ENCODE measurements at regions not wholly inside any gene's neighbourhood (a gene's known extent, or its start where the extent isn't known, plus 50 kb on each side); places are given as distances from the start of the nearest gene placed in this dataset.
A peak's percentile ranks its signal among the peaks of the same experiment; 100 is the strongest.
"Not testable (repeated sequence)": the region's sequence is repeated elsewhere in the genome, so short reads cannot be mapped to it uniquely, and the experiment has no call there.

- no peak overlapping the region for H2AFZ ChIP-seq (ENCODE audit: low read depth)
- TF ChIP-seq, protein P1, sequence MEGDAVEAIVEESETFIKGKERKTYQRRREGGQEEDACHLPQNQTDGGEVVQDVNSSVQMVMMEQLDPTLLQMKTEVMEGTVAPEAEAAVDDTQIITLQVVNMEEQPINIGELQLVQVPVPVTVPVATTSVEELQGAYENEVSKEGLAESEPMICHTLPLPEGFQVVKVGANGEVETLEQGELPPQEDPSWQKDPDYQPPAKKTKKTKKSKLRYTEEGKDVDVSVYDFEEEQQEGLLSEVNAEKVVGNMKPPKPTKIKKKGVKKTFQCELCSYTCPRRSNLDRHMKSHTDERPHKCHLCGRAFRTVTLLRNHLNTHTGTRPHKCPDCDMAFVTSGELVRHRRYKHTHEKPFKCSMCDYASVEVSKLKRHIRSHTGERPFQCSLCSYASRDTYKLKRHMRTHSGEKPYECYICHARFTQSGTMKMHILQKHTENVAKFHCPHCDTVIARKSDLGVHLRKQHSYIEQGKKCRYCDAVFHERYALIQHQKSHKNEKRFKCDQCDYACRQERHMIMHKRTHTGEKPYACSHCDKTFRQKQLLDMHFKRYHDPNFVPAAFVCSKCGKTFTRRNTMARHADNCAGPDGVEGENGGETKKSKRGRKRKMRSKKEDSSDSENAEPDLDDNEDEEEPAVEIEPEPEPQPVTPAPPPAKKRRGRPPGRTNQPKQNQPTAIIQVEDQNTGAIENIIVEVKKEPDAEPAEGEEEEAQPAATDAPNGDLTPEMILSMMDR (conservative IDR thresholded peaks at IDR 0.05; ENCODE audit: low read depth, low read length) = no peak
- no peaks in the 10 kb centered on the region for H3K27me3 ChIP-seq (ENCODE audit: insufficient read depth, low read depth)
- H3K36me3 ChIP-seq (ENCODE audit: insufficient read depth) = no peaks in the 10 kb centered on the region
- H3K4me2 ChIP-seq = no peak overlapping the region
- no peak overlapping the region for H3K9ac ChIP-seq
- H3K27ac ChIP-seq = no peak overlapping the region
- H3K4me3 ChIP-seq (IDR thresholded peaks at IDR 0.05; ENCODE audit: insufficient read depth, low read depth, low read length) = no peak overlapping the region
- no peaks in the 10 kb centered on the region for H3K79me2 ChIP-seq (ENCODE audit: insufficient read depth, low read depth)
- no peaks in the 10 kb centered on the region for H3K4me1 ChIP-seq (ENCODE audit: low read depth, poor library complexity, severe bottlenecking)
- no peaks in the 10 kb centered on the region for H4K20me1 ChIP-seq (ENCODE audit: insufficient read depth)
Observed at GRCh38 chr3:90180543-90180942, 1073.1 kb downstream of the EPHA3 start.

GRCh38 chr3:90182291-90182976 is 1075.0 kb downstream of the EPHA3 start:
- H3K4me2 ChIP-seq; H4K20me1 ChIP-seq (ENCODE audit: insufficient read depth); H3K27ac ChIP-seq; H3K9ac ChIP-seq; H3K4me1 ChIP-seq (ENCODE audit: low read depth, poor library complexity, severe bottlenecking); H3K4me3 ChIP-seq (IDR thresholded peaks at IDR 0.05; ENCODE audit: insufficient read depth, low read depth, low read length); H3K79me2 ChIP-seq (ENCODE audit: insufficient read depth, low read depth); H3K27me3 ChIP-seq (ENCODE audit: insufficient read depth, low read depth); H3K36me3 ChIP-seq (ENCODE audit: insufficient read depth): not testable (repeated sequence)
- peak overlapping the region; percentile 34; the same call in 1 of the 2 replicates for H2AFZ ChIP-seq (ENCODE audit: low read depth)
- TF ChIP-seq, protein P1 (conservative IDR thresholded peaks at IDR 0.05; ENCODE audit: low read depth, low read length) = peak; percentile 50

DNA sequence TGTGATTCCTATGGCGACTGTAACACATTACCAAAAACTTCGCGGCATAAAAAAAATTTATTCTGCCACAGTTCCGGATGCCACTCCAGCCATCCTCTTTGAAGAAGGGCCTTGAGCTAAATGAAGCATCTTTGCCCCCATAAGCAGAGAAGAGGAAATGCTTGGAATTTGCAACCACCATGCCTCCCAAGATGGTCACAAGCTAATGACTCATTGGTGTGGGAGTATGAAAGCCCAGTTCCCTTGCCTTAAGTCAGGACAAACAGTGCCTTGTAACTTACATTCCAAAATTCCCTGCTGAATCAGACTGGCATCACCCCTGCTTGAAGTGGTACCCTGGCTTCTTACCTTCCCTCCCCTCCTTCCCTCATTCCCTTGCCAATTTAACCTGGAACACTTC is 1077.4 kb downstream of the EPHA3 start:
- Histone ChIP-seq H3K9ac (no peak overlapping the region), H3K79me2 (ENCODE audit: insufficient read depth, low read depth) (no peaks in the 10 kb centered on the region), H3K27ac (no peak overlapping the region), H3K4me1 (ENCODE audit: low read depth, poor library complexity, severe bottlenecking) (no peaks in the 10 kb centered on the region), H3K4me3 (IDR thresholded peaks at IDR 0.05; ENCODE audit: insufficient read depth, low read depth, low read length) (no peak overlapping the region), H2AFZ (ENCODE audit: low read depth) (no peak overlapping the region), H3K36me3 (ENCODE audit: insufficient read depth) (no peaks in the 10 kb centered on the region), H3K27me3 (ENCODE audit: insufficient read depth, low read depth) (no peaks in the 10 kb centered on the region), H4K20me1 (ENCODE audit: insufficient read depth) (no peaks in the 10 kb centered on the region), H3K4me2 (no peak overlapping the region)
- TF ChIP-seq, protein P1 (conservative IDR thresholded peaks at IDR 0.05; ENCODE audit: low read depth, low read length) = no peak

DNA sequence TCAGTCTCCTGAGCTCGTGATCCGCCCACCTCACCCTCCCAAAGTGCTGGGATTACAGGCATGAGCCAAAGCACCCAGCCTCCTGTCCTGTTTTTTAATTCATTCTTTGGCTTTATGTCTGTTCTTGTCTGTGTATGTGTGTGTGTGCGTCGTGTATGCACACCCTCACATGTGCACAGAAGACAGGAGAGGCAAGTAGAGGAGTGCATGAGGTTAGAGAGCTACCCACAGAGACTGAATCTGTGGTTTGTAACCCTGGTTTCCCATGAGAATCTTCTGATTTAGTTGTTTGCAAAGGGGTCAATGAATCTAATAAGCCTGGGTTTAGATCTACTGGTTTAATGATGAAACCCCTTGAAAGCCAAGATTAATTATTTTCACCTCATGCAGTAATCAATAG is 1090.0 kb downstream of the EPHA3 start:
- not testable (repeated sequence) for H3K4me3 ChIP-seq (IDR thresholded peaks at IDR 0.05; ENCODE audit: insufficient read depth, low read depth, low read length); H3K4me1 ChIP-seq (ENCODE audit: low read depth, poor library complexity, severe bottlenecking); H4K20me1 ChIP-seq (ENCODE audit: insufficient read depth); H3K79me2 ChIP-seq (ENCODE audit: insufficient read depth, low read depth); H3K36me3 ChIP-seq (ENCODE audit: insufficient read depth); H3K27ac ChIP-seq; H3K27me3 ChIP-seq (ENCODE audit: insufficient read depth, low read depth); H3K9ac ChIP-seq; H3K4me2 ChIP-seq; H2AFZ ChIP-seq (ENCODE audit: low read depth)

- H3K36me3 ChIP-seq (ENCODE audit: insufficient read depth); H3K27me3 ChIP-seq (ENCODE audit: insufficient read depth, low read depth); H3K79me2 ChIP-seq (ENCODE audit: insufficient read depth, low read depth); H4K20me1 ChIP-seq (ENCODE audit: insufficient read depth); H3K9ac ChIP-seq; H3K4me3 ChIP-seq (IDR thresholded peaks at IDR 0.05; ENCODE audit: insufficient read depth, low read depth, low read length); H2AFZ ChIP-seq (ENCODE audit: low read depth); H3K4me2 ChIP-seq; H3K27ac ChIP-seq: not testable (repeated sequence)
- H3K4me1 ChIP-seq (ENCODE audit: low read depth, poor library complexity, severe bottlenecking) = peaks cover 12% of the 10 kb centered on the region
Observed at GRCh38 chr3:90202931-90203330, 1095.5 kb downstream of the EPHA3 start.

- H3K36me3 ChIP-seq (ENCODE audit: insufficient read depth) = not testable (repeated sequence)
Observed at GRCh38 chr3:90206482-90206881, 1099.1 kb downstream of the EPHA3 start.

GRCh38 chr3:90207353-90208097 is 1100.1 kb downstream of the EPHA3 start:
- not testable (repeated sequence) for H3K4me3 ChIP-seq (IDR thresholded peaks at IDR 0.05; ENCODE audit: insufficient read depth, low read depth, low read length)

More at GRCh38 chr3:90206482-90206881, 1099.1 kb downstream of the EPHA3 start:
- not testable (repeated sequence) for H3K4me2 ChIP-seq; H3K4me3 ChIP-seq (IDR thresholded peaks at IDR 0.05; ENCODE audit: insufficient read depth, low read depth, low read length); H3K79me2 ChIP-seq (ENCODE audit: insufficient read depth, low read depth); H3K27me3 ChIP-seq (ENCODE audit: insufficient read depth, low read depth); H4K20me1 ChIP-seq (ENCODE audit: insufficient read depth); H3K27ac ChIP-seq; H2AFZ ChIP-seq (ENCODE audit: low read depth); H3K9ac ChIP-seq
- peaks cover 13% of the 10 kb centered on the region for H3K4me1 ChIP-seq (ENCODE audit: low read depth, poor library complexity, severe bottlenecking)

More at GRCh38 chr3:90207353-90208097, 1100.1 kb downstream of the EPHA3 start:
- not testable (repeated sequence) for H3K27ac ChIP-seq; H3K27me3 ChIP-seq (ENCODE audit: insufficient read depth, low read depth); H2AFZ ChIP-seq (ENCODE audit: low read depth); H4K20me1 ChIP-seq (ENCODE audit: insufficient read depth); H3K79me2 ChIP-seq (ENCODE audit: insufficient read depth, low read depth); H3K9ac ChIP-seq; H3K36me3 ChIP-seq (ENCODE audit: insufficient read depth); H3K4me2 ChIP-seq
- peaks cover 13% of the 10 kb centered on the region for H3K4me1 ChIP-seq (ENCODE audit: low read depth, poor library complexity, severe bottlenecking)

Measured in KMS-11 (cell line).